AG10803 (cell line): ENCODE measurements at regions not wholly inside any gene's neighbourhood (a gene's known extent, or its start where the extent isn't known, plus 50 kb on each side); places are given as distances from the start of the nearest gene placed in this dataset.
"Not testable (repeated sequence)": the region's sequence is repeated elsewhere in the genome, so short reads cannot be mapped to it uniquely, and the experiment has no call there.

Experiments used
- DNase-seq: peaks from one replicate; pipeline ENCODE4 v3.0.0; 2010; ENCODE audit warnings: low read depth
- H3K4me3 ChIP-seq: 2 replicates; pipeline ENCODE4 v1.5.1; 2011; ENCODE audit warnings: mild to moderate bottlenecking, low read length, control low read depth
- TF ChIP-seq, protein P1 (sequence below): conservative IDR thresholded peaks from 2 replicates; pipeline ENCODE4 v1.5.1; 2011; ENCODE audit warnings: mild to moderate bottlenecking, low read length, control low read depth, inconsistent platforms

DNA sequence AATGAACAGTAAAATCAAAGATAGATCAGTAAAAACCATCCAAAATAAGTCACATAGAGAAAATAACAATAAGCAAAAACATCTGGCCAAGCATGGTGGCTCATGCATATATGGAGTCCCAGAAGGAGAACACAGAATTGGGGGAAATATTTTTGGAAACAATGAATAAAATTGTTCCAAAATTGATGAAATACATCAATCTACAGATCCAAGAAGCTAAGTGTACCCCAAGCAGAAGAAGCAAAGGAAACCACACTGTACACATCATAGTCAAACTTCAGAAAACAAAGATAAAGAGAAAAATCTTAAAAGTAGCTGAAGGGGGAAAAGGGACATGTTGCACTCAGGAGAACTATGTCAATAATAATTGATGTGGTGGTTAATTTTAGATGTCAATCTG, 80.4 kb upstream of the RMP24 start:
- TF ChIP-seq, protein P1, sequence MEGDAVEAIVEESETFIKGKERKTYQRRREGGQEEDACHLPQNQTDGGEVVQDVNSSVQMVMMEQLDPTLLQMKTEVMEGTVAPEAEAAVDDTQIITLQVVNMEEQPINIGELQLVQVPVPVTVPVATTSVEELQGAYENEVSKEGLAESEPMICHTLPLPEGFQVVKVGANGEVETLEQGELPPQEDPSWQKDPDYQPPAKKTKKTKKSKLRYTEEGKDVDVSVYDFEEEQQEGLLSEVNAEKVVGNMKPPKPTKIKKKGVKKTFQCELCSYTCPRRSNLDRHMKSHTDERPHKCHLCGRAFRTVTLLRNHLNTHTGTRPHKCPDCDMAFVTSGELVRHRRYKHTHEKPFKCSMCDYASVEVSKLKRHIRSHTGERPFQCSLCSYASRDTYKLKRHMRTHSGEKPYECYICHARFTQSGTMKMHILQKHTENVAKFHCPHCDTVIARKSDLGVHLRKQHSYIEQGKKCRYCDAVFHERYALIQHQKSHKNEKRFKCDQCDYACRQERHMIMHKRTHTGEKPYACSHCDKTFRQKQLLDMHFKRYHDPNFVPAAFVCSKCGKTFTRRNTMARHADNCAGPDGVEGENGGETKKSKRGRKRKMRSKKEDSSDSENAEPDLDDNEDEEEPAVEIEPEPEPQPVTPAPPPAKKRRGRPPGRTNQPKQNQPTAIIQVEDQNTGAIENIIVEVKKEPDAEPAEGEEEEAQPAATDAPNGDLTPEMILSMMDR = no peak
- H3K4me3 ChIP-seq = no peak overlapping the region
- DNase-seq = no peak

DNA sequence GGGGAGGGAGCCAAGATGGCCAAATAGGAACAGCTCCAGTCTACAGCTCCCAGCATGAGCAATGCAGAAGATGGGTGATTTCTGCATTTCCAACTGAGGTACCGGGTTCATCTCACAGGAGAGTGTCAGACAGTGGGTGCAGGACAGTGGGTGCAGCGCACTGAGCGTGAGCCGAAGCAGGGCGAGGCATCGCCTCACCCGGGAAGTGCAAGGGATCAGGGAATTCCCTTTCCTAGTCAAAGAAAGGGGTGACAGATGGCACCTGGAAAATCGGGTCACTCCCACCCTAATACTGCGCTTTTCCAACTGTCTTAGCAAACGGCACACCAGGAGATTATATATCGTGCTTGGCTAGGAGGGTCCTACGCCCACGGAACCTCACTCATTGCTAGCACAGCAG, 75.0 kb upstream of the RMP24 start:
- DNase-seq, H3K4me3 ChIP-seq: not testable (repeated sequence)

DNA sequence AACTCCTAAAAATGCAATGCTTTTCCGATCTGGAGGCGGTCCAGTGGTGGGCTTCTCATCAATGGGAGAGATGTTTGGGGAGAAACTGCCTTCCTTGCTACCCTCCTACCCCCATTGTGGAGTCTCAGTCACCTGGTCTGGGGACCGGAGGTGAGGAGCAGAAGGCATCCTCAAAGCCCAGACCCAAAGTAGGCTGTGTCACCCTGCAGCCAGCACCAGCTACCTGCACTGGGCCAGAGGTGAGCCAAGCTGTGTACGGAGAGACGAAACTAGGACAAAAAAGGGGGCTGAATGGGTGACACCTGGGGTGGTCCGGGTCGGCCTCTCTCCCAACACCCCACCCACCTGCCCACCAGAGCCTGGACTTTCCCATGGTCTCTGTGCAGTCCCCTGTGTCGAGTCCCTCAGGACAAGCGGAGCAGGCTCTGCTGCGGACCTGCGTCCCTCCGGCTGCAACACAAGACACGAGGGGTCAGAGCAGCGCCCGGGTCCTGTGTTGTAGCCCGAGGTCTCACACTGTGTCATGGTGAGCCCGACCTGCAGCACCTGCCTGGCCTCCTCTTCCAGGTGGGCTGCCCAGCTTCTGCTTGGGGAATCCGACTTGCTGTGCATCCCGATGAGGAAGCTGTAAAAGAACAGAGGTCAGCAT, 68.0 kb upstream of the RMP24 start:
- no peak for DNase-seq
- TF ChIP-seq, protein P1 = no peak
- no peak overlapping the region for H3K4me3 ChIP-seq

DNA sequence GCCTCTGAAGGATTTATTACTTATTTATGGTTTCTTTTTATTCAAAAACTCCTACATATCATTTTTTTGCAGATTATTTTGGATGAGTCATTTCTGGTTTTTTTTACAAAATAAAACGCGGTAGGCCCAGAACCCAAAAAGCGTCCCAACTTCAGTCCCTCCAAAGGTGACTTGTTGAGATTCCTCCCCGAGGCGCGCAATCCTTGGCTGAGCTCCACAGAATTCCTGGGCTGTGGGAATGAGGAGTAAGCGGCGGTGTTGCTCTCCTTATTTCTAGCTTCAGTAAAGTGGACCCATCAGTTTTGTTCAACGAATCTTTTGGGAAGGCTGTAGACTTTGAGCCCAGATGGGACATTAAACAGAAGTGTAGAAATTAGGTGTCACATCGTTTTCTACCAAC, 67.0 kb upstream of the RMP24 start:
- TF ChIP-seq, protein P1 = no peak
- no peak overlapping the region for H3K4me3 ChIP-seq
- no peak for DNase-seq

DNA sequence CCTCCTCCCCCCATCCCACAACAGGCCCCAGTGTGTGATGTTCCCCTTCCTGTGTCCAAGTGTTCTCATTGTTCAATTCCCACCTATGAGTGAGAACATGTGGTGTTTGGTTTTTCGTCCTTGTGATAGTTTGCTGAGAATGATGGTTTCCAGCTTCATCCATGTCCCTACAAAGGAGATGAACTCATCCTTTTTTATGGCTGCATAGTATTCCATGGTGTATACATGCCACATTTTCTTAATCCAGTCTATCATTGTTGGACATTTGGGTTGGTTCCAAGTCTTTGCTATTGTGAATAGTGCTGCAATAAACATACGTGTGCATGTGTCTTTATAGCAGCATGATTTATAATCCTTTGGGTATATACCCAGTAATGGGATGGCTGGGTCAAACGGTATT, 66.2 kb upstream of the RMP24 start:
- H3K4me3 ChIP-seq, DNase-seq: not testable (repeated sequence)

DNA sequence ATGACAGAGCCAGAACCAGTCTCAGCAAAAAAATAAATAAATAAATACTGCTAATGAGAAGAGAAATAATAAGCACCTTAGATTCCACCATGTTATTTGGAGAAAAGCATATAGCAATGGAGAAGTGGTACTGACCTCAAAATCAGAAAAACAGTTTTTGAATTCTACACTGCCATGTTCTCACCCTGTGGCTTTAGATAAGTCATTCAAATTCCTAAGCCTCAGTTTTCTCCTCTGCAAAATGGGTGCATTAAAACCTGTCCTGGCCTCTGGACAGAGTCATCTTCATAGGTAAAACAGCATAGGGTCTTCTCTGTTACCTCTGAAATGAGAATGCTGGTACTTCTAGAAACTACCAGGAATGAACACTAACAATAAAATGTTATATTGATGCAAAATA, 62.2 kb upstream of the RMP24 start:
- no peak for DNase-seq
- TF ChIP-seq, protein P1 = no peak
- H3K4me3 ChIP-seq = no peak overlapping the region

DNA sequence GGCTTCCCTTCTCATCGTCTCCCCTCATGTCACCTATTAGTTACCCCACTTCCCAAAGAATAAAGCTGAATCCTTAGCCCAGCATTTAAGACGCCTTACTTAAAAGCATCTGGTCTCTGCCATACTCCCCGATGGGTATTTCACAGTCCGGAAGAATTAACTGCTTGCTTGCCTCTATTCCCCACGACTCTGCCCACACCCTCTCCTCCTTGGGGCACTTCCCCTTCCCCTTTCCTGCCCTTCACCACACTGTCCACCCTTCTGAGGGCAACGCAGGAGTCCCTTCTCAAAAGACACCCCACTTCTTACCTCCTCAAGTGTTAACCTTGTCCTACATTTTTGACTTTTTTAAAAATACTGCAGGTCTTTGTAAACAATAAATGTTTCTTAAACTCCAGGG, 60.1 kb upstream of the RMP24 start:
- no peak overlapping the region for H3K4me3 ChIP-seq
- TF ChIP-seq, protein P1 = no peak
- DNase-seq = no peak

DNA sequence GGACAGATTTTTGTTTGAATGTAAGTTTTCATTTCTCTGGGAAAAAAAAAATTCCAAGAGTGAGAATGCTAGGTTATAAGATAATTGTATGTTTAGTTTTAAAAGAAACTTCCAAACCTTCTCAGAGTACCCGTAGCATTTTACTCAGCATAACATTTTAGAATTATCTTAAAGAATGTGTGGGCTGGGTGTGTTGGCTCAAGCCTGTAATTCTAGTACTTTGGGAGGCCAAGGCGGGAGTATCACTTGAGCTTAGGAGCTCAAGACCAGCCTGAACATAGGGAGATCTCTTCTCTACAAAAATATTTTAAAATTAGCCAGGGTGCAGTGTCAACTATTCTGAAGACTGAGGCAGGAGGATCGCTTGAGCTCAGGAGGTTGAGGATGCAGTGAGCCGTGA, 57.4 kb upstream of the RMP24 start:
- H3K4me3 ChIP-seq = no peak overlapping the region
- TF ChIP-seq, protein P1 = no peak
- no peak for DNase-seq
